ENCODE measurements at regions not wholly inside any gene's neighbourhood (a gene's known extent, or its start where the extent isn't known, plus 50 kb on each side); places are given as distances from the start of the nearest gene placed in this dataset.
"Not testable (repeated sequence)": the region's sequence is repeated elsewhere in the genome, so short reads cannot be mapped to it uniquely, and the experiment has no call there.

GRCh38 chr2:375956-376307, 88.0 kb upstream of the ALKAL2 start:
- no peak for DNase-seq (ENCODE audit: low spot score)

- DNase-seq (ENCODE audit: low spot score), result no peak
Observed at GRCh38 chr2:375270-375955, 87.5 kb upstream of the ALKAL2 start.

GRCh38 chr2:368386-368785, 80.5 kb upstream of the ALKAL2 start:
- no peak for DNase-seq (ENCODE audit: low spot score)

- DNase-seq (ENCODE audit: low spot score), result no peak
Observed at GRCh38 chr2:367246-367645, 79.4 kb upstream of the ALKAL2 start.

GRCh38 chr2:366706-367105, 78.8 kb upstream of the ALKAL2 start:
- DNase-seq (ENCODE audit: low spot score), result no peak

- DNase-seq (ENCODE audit: low spot score), result no peak
Observed at GRCh38 chr2:365367-366275, 77.7 kb upstream of the ALKAL2 start.

- no peak for DNase-seq (ENCODE audit: low spot score)
Observed at GRCh38 chr2:363824-364470, 76.1 kb upstream of the ALKAL2 start.

GRCh38 chr2:362924-363323, 75.0 kb upstream of the ALKAL2 start:
- DNase-seq (ENCODE audit: low spot score), result no peak

GRCh38 chr2:360124-360523, 72.2 kb upstream of the ALKAL2 start:
- DNase-seq (ENCODE audit: low spot score), result no peak

- no peak for DNase-seq (ENCODE audit: low spot score)
Observed at GRCh38 chr2:359047-359446, 71.2 kb upstream of the ALKAL2 start.

GRCh38 chr2:357811-358210, 69.9 kb upstream of the ALKAL2 start:
- no peak for DNase-seq (ENCODE audit: low spot score)

GRCh38 chr2:356304-356703, 68.4 kb upstream of the ALKAL2 start:
- not testable (repeated sequence) for DNase-seq (ENCODE audit: low spot score)

- no peak for DNase-seq (ENCODE audit: low spot score)
Observed at GRCh38 chr2:355773-356172, 67.9 kb upstream of the ALKAL2 start.

- DNase-seq (ENCODE audit: low spot score), result no peak
Observed at GRCh38 chr2:352696-353095, 64.8 kb upstream of the ALKAL2 start.

- DNase-seq (ENCODE audit: low spot score), result no peak
Observed at GRCh38 chr2:349390-349789, 61.5 kb upstream of the ALKAL2 start.

- no peak for DNase-seq (ENCODE audit: low spot score)
Observed at GRCh38 chr2:348361-348916, 60.5 kb upstream of the ALKAL2 start.

- no peak for DNase-seq (ENCODE audit: low spot score)
Observed at GRCh38 chr2:344811-345210, 56.9 kb upstream of the ALKAL2 start.

- DNase-seq (ENCODE audit: low spot score), result no peak
Observed at GRCh38 chr2:343355-343754, 55.5 kb upstream of the ALKAL2 start.

GRCh38 chr2:341912-342311, 54.0 kb upstream of the ALKAL2 start:
- DNase-seq (ENCODE audit: low spot score), result no peak

- DNase-seq (ENCODE audit: low spot score), result no peak
Observed at GRCh38 chr2:341017-341542, 53.2 kb upstream of the ALKAL2 start.

Data from AG08395 (cell line).